Stimulated activated naive CD8-positive, alpha-beta T cell treated with anti-CD3 and anti-CD28 coated beads, Interleukin-15, amount 100 ng/mL, for 72 hours (primary cell): ENCODE measurements at regions not wholly inside any gene's neighbourhood (a gene's known extent, or its start where the extent isn't known, plus 50 kb on each side); places are given as distances from the start of the nearest gene placed in this dataset.

ENCODE experiments used
- ATAC-seq: fragments of 150-1000 bp; cut with Tn5 transposase; 2 replicates; pipeline ENCODE4 v1.10.0; 2021; ENCODE audit warnings: mild to moderate bottlenecking, moderate library complexity
- DNase-seq, 2 donors: peaks; one replicate each; pipeline ENCODE4 v3.0.0; 2021 to 2022
- H3K27ac Mint-ChIP-seq, 2 donors: one replicate each; pipeline ENCODE4 v1.8.0; 2022; ENCODE audit warnings: mild to moderate bottlenecking in 2 of 2, mixed read lengths in 2 of 2, moderate library complexity in 2 of 2
- H3K27me3 Mint-ChIP-seq: one replicate; pipeline ENCODE4 v1.8.0; 2022; ENCODE audit warnings: mixed read lengths
- H3K4me1 Mint-ChIP-seq: one replicate; pipeline ENCODE4 v1.8.0; 2022; ENCODE audit warnings: mild to moderate bottlenecking, mixed read lengths
- H3K4me3 Mint-ChIP-seq, 2 donors: one replicate each; pipeline ENCODE4 v1.8.0; 2022; ENCODE audit warnings: mild to moderate bottlenecking in 2 of 2, mixed read lengths in 2 of 2, moderate library complexity in 1 of 2
- H3K9me3 Mint-ChIP-seq, 2 donors: one replicate each; pipeline ENCODE4 v1.8.0; 2022; ENCODE audit warnings: mixed read lengths in 2 of 2

GRCh38 chr9:36781533-36781932 is 208.8 kb downstream of the MELK start:
- Mint-ChIP-seq H3K27me3 (peaks cover 53% of the 10 kb centered on the region), H3K4me3 (no peak overlapping the region), H3K4me1 (no peaks in the 10 kb centered on the region), H3K9me3 (no peaks in the 10 kb centered on the region), H3K27ac (no peak overlapping the region)
- ATAC-seq, result no peak
- DNase-seq, result no peak
